Panc1 (cell line): ENCODE measurements at regions not wholly inside any gene's neighbourhood (a gene's known extent, or its start where the extent isn't known, plus 50 kb on each side); places are given as distances from the start of the nearest gene placed in this dataset.

ENCODE experiments used
- CTCF ChIP-seq: fragments of 450-650 bp; IDR thresholded peaks from 2 replicates; pipeline ENCODE4 v1.5.1; 2017; ENCODE audit warnings: mild to moderate bottlenecking
- POLR2AphosphoS5 ChIP-seq: IDR thresholded peaks from 2 replicates; pipeline ENCODE4 v1.6.1; 2012; ENCODE audit warnings: mild to moderate bottlenecking, low read depth, low read length, moderate library complexity

- no peak for TF ChIP-seq CTCF
- TF ChIP-seq POLR2AphosphoS5, result no peak
These were observed 700.7 kb downstream of the RNF144B start for GRCh38 chr6:19087897-19088296.
